Mammary epithelial cell (primary cell): ENCODE measurements at regions not wholly inside any gene's neighbourhood (a gene's known extent, or its start where the extent isn't known, plus 50 kb on each side); places are given as distances from the start of the nearest gene placed in this dataset.

Source experiments
- CTCF ChIP-seq, 2 donors: IDR thresholded peaks in 1 of 2; conservative IDR thresholded peaks in 1 of 2; 2 replicates each; pipeline ENCODE4 v1.5.1; 2011 to 2012; ENCODE audit warnings: inconsistent platforms in 2 of 2, low read length in 2 of 2, mild to moderate bottlenecking in 2 of 2, control low read depth in 1 of 2, low read depth in 1 of 2; ENCODE audit not compliant: insufficient read depth in 1 of 2; ENCODE audit errors: extremely low read depth in 1 of 2
- EZH2 ChIP-seq: IDR thresholded peaks from 2 replicates; pipeline ENCODE4 v1.6.1; 2012; ENCODE audit warnings: low read length, inconsistent platforms, borderline replicate concordance

GRCh38 chr4:189530848-189531247 is 409.8 kb upstream of the FRG1 start:
- no peak for TF ChIP-seq CTCF (conservative IDR thresholded peaks at IDR 0.05 in 1 of 2, IDR thresholded peaks at IDR 0.05 in 1 of 2; ENCODE audit: extremely low read depth in 1 of 2, insufficient read depth in 1 of 2, low read depth in 1 of 2, low read length in 2 of 2)
- no peak for TF ChIP-seq EZH2
